Endodermal cell (in vitro differentiated cells): ENCODE measurements at regions not wholly inside any gene's neighbourhood (a gene's known extent, or its start where the extent isn't known, plus 50 kb on each side); places are given as distances from the start of the nearest gene placed in this dataset.

Experiments used
- DNase-seq: peaks from one replicate; pipeline ENCODE4 v3.0.0-alpha.2; 2017
- H3K27ac ChIP-seq: 2 replicates; pipeline ENCODE4 v1.5.1; 2013; ENCODE audit warnings: mild to moderate bottlenecking, low read depth, low read length, moderate library complexity
- H3K27me3 ChIP-seq: 2 replicates; pipeline ENCODE4 v1.6.1; 2013; ENCODE audit warnings: mild to moderate bottlenecking, low read length, moderate library complexity; ENCODE audit not compliant: insufficient read depth, control insufficient read depth, poor library complexity, severe bottlenecking
- H3K36me3 ChIP-seq: 2 replicates; pipeline ENCODE4 v1.7.0; 2013; ENCODE audit warnings: mild to moderate bottlenecking, low read length, moderate library complexity; ENCODE audit not compliant: control insufficient read depth, insufficient read depth
- H3K4me1 ChIP-seq: one replicate; pipeline ENCODE4 v1.7.0; 2013; ENCODE audit warnings: low read length; ENCODE audit not compliant: control insufficient read depth, insufficient read depth
- H3K4me3 ChIP-seq: 2 replicates; pipeline ENCODE4 v1.5.1; 2013; ENCODE audit warnings: mild to moderate bottlenecking, low read length, moderate library complexity
- H3K9ac ChIP-seq: 2 replicates; pipeline ENCODE4 v1.6.1; 2013; ENCODE audit warnings: mild to moderate bottlenecking, low read length, moderate library complexity; ENCODE audit not compliant: poor library complexity, severe bottlenecking; ENCODE audit errors: extremely low read depth
- H3K9me3 ChIP-seq: 2 replicates; pipeline ENCODE4 v1.6.1; 2013; ENCODE audit warnings: mild to moderate bottlenecking, low read length, moderate library complexity; ENCODE audit not compliant: control insufficient read depth
- H3K27ac Mint-ChIP-seq: 2 replicates; pipeline ENCODE4 v1.8.0; 2020; ENCODE audit warnings: mixed read lengths
- H3K27me3 Mint-ChIP-seq: 2 replicates; pipeline ENCODE4 v1.8.0; 2021; ENCODE audit warnings: mild to moderate bottlenecking, mixed read lengths; ENCODE audit not compliant: insufficient read depth
- H3K36me3 Mint-ChIP-seq: 2 replicates; pipeline ENCODE4 v1.8.0; 2020; ENCODE audit warnings: low read depth, mixed read lengths
- H3K4me1 Mint-ChIP-seq: 2 replicates; pipeline ENCODE4 v1.8.0; 2020; ENCODE audit warnings: mixed read lengths
- H3K4me3 Mint-ChIP-seq: 2 replicates; pipeline ENCODE4 v1.8.0; 2020; ENCODE audit warnings: mild to moderate bottlenecking, moderate library complexity, mixed read lengths
- H3K9me3 Mint-ChIP-seq: 2 replicates; pipeline ENCODE4 v1.8.0; 2020; ENCODE audit warnings: mild to moderate bottlenecking, mixed read lengths
- CTCF ChIP-seq: fragments of 200-600 bp; sonication (generic); conservative IDR thresholded peaks from 2 replicates; pipeline ENCODE4 v1.5.0; 2021; ENCODE audit warnings: antibody characterized with exemption, mild to moderate bottlenecking
- WGBS, 2 experiments: methylation state at CpG; one replicate each; pipeline versions ENCODE4 v1.1.5 to v1.1.7; 2013; ENCODE audit warnings: missing lambda C conversion rate in 2 of 2, mixed read lengths in 1 of 2; ENCODE audit not compliant: insufficient coverage in 1 of 2, insufficient read length in 1 of 2; 5-methylcytosine and 5-hydroxymethylcytosine counted together

DNA sequence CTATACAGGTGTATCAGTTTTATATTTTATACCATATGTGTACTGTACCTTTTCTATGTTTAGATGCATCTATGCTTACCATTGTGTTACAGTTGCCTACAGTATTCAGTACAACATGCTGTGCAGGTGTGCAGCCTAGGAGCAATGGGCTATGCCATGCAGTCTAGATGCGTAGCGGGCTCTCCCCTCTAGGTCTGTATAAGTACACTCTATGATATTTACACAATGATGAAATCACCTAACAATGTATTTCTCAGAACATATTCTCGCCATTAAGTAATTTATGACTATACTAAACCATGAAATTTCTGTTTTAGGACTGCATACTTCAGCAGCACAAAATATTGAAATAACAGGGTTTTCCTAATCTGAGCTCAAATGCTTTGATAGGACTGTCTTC is 179.6 kb downstream of the RFC3 start:
- DNase-seq, result no peak
- 87 to 91% methylated on average over 3 of the region's 3 CpGs for WGBS, 2 experiments
- Histone ChIP-seq H3K36me3 (no peaks in the 10 kb centered on the region), H3K9ac (no peak overlapping the region), H3K27me3 (no peaks in the 10 kb centered on the region), H3K4me1 (no peaks in the 10 kb centered on the region), H3K9me3 (no peaks in the 10 kb centered on the region), H3K4me3 (no peak overlapping the region), H3K27ac (no peak overlapping the region)
- H3K4me1 Mint-ChIP-seq, result no peaks in the 10 kb centered on the region
- no peak overlapping the region for H3K27ac Mint-ChIP-seq
- no peaks in the 10 kb centered on the region for H3K9me3 Mint-ChIP-seq
- H3K36me3 Mint-ChIP-seq, result no peaks in the 10 kb centered on the region
- H3K27me3 Mint-ChIP-seq, result no peaks in the 10 kb centered on the region
- no peak overlapping the region for H3K4me3 Mint-ChIP-seq
- no peak for TF ChIP-seq CTCF

DNA sequence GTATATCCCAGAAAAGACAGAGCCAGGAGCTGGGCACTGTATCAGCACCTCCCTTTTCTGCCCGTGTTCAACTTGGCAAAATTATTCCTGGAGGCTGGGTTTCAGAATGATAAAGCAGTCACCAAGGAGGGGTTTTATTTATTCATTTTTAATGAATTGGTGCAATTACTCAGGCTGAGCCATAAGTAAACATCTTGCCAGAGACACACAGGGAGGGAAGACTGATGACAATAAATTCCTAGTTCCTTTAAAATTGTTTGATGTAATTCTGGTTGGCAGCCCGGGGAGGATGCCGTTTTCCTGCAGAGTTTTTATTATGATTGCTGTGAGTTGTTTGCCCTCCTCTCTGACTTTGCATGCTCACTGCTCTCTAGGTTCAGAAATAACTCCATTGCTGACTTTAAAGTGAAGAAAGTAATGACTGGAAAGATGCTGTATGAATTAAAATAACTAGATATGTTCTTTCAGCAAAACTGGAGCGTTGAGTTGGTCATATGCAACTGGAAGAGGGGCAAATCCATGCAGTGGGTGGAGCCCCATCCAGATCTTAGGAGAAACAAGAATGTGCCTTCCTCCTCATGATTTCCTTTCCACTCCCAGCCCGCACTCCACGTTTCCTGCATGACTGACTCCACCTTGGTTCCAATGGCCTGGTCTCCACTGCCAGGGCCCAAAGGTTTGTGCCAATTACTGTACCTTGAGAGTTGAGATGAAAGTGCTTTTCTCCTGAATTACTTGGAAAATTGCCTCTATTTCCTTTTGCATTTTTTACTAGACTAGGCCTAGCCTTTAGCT is 182.1 kb downstream of the RFC3 start:
- H3K4me1 ChIP-seq, result no peaks in the 10 kb centered on the region
- no peaks in the 10 kb centered on the region for H3K36me3 ChIP-seq
- 40 to 57% methylated on average over 2 to 6 of the region's 6 CpGs for WGBS, 2 experiments
- DNase-seq, result no peak
- no peak overlapping the region for H3K9ac ChIP-seq
- no peak overlapping the region for H3K4me3 ChIP-seq
- H3K9me3 Mint-ChIP-seq, result no peaks in the 10 kb centered on the region
- no peaks in the 10 kb centered on the region for H3K27me3 ChIP-seq
- no peaks in the 10 kb centered on the region for H3K27me3 Mint-ChIP-seq
- H3K36me3 Mint-ChIP-seq, result no peaks in the 10 kb centered on the region
- no peak overlapping the region for H3K27ac Mint-ChIP-seq
- TF ChIP-seq CTCF, result no peak
- no peaks in the 10 kb centered on the region for H3K4me1 Mint-ChIP-seq
- H3K4me3 Mint-ChIP-seq, result no peak overlapping the region
- no peak overlapping the region for H3K27ac ChIP-seq
- no peaks in the 10 kb centered on the region for H3K9me3 ChIP-seq

GRCh38 chr13:34000955-34001354 is 183.0 kb downstream of the RFC3 start:
- H3K27me3 Mint-ChIP-seq, result no peaks in the 10 kb centered on the region

More at GRCh38 chr13:34000955-34001354, 183.0 kb downstream of the RFC3 start:
- DNase-seq, result no peak
- no peaks in the 10 kb centered on the region for H3K36me3 ChIP-seq
- no peaks in the 10 kb centered on the region for H3K4me1 Mint-ChIP-seq
- no peaks in the 10 kb centered on the region for H3K27me3 ChIP-seq
- no peaks in the 10 kb centered on the region for H3K9me3 ChIP-seq
- TF ChIP-seq CTCF, result no peak
- H3K27ac ChIP-seq, result no peak overlapping the region
- H3K36me3 Mint-ChIP-seq, result no peaks in the 10 kb centered on the region
- no peak overlapping the region for H3K4me3 ChIP-seq
- H3K27ac Mint-ChIP-seq, result no peak overlapping the region
- no peaks in the 10 kb centered on the region for H3K4me1 ChIP-seq
- no peaks in the 10 kb centered on the region for H3K9me3 Mint-ChIP-seq
- H3K4me3 Mint-ChIP-seq, result no peak overlapping the region
- no peak overlapping the region for H3K9ac ChIP-seq
